ENCODE measurements at regions not wholly inside any gene's neighbourhood (a gene's known extent, or its start where the extent isn't known, plus 50 kb on each side); places are given as distances from the start of the nearest gene placed in this dataset.

DNA sequence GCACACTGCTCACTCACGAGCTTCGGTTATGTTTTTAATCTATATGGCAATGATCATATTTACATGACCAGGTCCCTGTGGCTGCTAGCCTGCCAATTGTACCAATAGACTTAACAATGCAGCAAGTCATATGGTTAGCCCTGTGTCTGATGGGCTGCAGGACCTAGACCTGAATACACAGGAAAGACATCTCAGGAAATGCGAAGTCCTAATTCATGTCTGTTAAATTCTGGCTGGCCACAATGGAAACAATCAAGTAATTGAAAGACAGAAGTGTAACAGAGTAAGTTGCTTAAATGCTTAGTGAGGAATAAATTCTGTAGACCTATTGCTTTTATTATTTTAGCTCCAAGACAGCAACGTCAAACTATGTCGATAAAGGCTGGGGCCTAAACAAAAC, 112.4 kb upstream of the FZD8 start:
- DNase-seq: no peak

DNA sequence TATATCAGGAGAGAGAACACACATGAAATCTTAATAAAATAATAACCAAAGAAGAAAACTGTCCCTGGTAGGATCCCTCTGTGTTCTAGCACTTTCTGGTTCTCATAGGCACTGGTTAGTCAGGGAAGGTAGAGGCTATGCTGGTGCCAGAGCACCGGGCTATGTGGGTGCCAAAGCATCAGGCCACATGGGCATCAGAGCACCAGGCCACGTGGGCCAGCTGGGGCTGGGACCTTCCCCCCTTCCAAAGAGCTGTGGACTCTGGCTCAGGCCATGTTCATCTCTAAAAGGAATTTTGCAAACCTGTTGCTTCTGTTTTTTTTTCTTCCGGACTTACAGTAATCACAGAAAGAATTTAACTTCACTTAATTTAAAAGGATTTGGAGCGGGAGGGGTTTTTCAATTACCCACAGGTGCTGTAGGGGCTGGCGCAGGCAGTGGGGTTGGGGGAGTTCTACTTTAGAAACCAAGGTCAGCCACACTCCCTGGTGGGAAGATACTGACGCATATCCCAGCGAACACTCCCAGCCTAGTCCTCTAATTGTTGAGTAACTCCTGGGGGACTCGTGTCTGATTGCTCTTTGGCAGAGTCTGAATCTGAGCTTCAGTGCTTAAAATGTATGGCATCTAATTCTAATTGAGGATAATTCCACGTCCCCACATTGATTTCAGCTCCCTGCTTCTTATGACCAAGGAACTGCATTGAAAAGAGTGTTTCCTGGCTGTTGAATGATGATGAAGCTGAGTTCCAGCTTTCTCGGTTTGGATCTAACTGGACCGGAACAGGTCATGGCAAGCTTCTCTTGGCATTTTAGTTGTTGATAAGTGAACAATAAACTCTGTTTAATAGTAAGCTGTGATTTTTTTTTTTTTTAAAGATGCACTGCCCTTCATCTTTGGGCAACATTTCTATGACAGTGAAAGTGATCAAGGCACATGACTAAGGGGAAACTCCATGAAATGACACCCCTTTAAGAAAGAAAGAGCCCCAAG, 110.7 kb upstream of the FZD8 start:
- DNase-seq: no peak

DNA sequence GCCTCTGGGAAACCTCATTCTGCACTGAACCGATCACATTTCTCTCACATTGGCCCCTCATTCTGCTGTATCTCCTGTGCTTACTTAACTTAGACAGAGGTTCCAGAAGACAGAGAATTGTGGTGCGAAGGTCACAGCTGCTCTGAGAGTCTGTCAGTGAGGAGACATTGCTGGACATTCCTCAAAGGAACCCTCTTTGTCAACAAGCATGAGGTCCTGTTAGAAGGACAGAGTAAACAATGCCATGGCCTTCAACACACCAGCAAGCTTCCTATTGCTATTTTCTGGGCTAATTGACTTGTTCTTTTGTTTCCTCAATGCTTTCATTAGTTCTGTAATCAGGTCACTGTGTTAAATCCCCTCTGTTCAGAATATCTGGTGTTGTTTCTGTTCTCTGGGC, 109.3 kb upstream of the FZD8 start:
- DNase-seq: no peak

DNA sequence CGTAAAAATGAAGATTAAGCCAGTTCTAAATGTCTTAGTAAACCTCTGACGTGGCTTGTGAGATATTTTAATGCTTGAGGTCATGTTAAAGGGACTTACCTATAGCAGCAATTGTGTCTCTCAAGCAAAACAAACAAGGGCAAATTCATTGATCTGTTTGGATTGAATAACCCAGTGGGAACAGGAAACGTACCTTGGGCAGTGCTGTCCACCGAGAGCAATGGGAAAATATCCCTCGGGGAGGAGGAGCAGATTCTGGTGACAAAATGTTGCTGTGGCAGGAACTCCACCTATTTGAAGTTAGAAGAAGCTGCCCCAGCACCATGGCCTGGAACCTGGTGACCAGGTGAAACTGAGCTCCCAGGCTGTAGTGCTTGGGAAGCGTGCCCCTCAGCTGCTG, 107.1 kb upstream of the FZD8 start:
- DNase-seq: no peak

DNA sequence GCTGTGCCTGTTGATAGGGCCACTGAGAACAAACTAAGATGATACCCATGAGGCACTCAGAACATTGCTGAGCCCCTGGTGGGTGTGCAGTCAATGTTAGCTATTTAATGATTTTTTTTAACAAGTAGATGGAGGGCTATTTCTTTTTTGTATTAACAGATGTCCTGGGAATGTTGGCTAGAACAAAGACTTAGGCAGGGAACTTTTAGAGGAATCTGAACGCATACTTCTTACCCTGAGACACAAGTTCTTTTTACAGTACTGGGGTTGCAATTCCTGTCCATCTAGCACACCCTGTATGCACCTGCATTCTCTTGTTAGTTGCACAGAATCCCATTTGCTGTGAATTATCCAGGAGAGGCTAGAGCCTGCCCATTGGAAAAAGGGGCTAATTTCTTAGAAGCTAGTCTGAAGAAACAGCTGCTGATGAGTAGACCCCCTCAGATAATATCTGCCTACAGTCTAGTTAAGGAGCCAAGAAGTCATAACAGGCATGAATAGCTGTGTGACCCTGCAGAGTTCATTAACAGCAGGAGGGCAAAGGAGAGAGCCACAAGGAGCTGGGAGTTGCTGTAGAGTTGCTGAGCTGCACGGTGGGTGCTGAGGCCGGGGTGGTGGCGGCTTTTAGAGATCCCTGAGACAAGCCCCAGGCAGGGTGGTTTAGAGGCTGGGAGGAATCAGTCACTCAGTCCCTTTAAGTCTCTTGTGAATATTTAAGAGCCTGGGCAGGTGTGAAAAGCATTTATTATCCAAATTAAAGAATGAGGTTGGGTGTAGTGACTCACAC, 103.7 kb upstream of the FZD8 start:
- DNase-seq: no peak

DNA sequence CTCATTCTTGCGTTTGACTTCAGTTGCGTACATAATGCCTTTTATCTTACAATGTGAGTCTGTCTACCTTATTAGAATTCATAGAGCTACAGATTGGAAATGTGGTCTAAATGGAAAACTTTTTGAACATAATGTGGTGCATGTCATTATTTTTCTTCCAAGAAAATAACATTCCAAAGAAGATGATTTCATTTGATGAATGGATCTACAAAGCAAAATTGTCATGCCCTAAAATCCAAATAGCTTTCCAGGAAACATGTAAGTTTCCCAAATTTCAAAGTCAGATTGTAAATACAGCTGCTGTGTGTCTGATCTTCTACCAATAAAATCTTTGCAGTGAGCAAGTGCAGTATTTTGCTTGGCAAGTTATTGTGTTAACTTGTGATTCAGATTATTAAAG, 101.8 kb upstream of the FZD8 start:
- no peak for DNase-seq

DNA sequence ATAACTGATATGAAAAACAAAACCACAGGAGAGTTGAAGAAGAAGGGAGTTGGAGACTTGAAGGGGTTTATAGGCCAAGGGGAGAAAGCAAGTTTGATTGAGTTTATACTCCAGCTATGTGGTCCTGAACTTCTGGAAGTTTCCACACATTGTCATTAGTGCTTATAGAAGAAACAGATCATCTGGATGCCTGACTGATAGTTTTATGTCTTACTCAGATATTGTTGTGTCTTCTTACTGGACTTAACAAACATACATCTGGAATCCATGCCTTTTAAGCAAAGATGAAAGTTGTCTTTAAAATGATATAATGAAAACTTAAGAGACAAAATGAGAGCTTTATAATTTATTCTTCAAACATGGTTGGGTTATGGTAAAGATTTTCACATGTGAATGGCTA, 101.3 kb upstream of the FZD8 start:
- no peak for DNase-seq

DNA sequence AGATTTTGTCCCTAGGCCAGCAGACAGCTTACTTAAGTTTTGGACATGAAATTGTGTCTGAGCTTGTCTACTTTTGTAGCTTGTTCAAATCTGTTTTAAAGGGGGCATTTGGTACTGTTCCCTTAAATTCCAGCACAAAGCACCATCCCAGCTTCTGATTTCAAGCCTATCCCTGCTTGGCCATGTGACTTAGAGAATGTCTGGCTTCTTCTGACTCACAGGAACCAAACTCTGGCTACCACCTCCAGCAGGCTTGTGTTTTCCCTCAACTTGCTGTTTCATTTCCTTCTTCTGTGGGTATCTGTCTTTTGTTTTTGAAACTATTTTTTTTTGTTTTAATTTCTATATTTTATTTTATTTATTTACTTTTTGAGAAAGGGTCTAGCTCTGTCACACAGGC, 97.9 kb upstream of the FZD8 start:
- no peak for DNase-seq

DNA sequence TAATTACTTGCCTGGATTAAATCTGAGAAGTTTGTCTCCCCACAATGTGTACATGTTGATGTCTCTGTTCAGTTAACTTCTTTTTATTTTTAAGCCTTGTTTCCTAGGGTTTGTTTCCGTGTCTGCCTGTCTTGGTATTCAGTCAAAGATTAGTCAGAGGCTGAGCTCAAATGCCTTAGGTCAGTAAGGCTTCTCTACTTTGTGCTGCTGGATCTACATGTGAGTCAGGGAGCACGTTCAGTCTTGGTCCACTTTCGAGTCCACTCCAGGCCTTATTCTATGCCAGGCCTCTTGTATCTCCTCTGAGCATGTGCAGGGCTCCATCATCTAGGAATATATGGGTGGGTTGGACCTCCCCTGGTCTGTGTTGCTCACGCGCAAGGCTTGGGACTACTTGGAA, 93.3 kb upstream of the FZD8 start:
- peak; percentile 33 for DNase-seq

DNA sequence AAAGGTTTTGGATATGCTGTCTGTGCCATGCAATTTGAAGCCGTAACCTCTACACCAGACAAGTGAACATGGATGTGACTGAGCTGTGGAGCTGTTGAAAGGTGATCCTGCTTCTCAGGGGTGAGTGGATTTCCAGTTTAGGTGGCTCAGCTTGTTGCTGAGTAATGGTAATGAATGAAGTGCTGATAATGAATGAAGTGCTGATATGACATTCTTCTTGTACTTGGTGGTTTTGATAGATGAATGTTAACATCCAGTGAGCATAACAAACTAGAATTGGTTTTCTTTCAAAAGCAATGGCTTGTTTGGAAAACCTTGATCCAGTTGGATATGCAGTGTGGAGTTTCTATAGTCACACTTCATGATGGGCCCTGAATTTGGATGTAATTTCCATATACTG, 89.7 kb upstream of the FZD8 start:
- DNase-seq: no peak

DNA sequence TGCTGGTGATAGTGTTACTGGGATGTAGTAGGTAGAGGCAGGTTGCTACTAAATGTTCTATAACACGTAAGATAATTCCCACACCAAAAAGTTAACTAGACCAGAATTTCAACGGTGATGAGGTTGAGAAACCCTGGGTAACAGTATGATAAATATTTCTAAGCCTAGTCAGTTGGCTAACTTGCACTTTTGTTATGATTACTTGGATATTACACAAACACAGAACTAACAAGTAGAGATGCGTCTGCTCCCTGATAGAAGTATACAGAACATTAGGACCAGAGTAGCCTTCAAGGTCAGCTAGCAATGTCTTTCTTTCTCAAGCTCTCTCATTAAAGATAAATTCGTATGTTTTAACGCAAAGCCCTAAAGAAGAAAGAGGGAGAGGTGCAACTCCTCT, 86.2 kb upstream of the FZD8 start:
- no peak for DNase-seq

DNA sequence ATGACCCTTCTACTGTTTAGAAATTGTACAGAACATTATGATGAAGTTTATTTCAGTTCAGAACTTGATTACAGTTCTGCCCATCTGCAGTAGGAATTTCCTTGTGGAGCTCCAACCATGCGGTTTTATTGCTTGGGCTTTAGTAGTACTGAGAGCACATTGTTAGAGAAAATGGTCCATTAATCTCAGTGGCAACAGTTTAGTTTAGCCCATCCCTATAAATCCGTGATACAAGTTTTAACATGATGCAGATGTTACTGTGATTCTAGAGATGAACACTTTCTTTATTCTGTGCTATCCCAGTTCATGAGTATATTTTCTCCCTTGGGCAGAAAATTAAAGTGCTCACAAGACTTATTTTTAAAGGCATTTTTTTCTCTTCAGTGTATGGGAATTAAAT, 84.8 kb upstream of the FZD8 start:
- DNase-seq: no peak

DNA sequence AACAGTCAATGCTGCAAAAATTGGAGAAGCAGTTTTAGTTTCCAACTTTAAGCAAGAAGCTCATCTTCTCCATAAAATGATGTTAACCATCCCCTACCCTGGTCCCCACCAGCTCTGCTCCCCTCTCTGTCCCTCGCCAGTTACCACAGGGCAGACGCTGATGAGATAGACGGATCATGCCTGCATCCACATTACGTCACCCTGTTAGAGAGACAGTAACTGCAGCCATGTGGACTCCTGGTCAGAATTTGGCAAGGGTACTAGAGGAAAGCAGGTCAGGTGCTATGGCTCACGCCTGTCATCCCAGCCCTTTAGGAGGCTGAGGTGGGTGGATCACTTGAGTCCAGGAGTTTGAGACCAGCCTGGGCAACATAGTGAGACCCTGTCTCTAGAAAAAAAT, 81.9 kb upstream of the FZD8 start:
- DNase-seq: no peak

DNA sequence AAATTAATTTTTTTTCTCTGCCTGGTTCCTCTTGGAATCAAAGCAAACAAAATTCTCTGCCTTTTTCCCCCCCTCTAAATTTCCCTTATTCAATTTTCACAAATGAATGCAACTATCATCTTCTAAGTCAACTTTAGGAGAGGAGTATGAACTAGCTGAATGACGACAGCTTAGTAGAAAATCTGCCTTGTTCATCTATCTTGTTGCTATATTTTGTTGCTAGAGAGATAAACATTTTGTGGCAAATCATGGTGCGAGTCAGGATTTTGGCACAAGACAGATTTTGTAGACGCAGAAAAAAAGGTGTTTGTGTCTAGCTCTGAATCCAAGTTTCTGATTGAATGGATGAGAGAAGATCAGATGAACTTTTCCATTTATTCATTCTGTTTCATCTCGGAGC, 81.0 kb upstream of the FZD8 start:
- no peak for DNase-seq

DNA sequence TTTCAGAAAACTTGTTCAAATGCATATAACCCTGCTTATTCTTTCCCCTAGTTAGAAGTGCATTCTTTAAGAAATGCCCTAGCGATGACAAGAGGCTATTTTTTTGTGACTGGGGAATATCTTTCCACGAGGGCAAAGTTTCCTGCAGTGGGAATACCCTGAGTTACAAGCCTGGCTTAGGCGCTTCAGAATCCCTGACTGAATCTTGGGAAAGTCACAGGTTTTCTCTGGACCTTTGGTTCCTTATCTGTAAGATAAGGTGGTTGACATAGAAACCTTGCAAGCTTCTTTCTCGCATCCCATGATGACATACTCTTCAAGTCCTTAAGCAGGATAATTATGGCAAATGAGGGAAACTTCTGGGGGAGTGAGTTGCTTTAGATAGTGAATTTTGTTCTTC, 80.5 kb upstream of the FZD8 start:
- DNase-seq: no peak

DNA sequence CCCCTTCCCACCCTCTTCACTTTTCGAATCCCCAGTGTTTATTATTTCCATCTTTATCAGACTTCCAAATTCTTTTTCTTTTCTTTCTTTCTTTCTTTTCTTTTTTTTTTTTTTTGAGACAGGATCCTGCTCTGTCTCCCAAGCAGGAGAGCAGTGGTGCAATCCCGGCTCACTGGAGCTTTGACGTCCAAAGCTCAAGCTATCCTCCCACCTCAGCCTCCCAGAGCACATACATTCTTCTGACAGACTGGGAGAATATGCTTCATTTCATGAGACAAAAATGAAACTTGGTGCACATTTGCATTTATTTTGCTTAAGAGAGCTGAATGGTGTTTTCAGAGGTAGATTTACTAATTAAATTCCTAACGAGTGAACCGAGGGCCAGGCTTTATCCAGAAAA, 80.1 kb upstream of the FZD8 start:
- DNase-seq: peak; percentile 9

DNA sequence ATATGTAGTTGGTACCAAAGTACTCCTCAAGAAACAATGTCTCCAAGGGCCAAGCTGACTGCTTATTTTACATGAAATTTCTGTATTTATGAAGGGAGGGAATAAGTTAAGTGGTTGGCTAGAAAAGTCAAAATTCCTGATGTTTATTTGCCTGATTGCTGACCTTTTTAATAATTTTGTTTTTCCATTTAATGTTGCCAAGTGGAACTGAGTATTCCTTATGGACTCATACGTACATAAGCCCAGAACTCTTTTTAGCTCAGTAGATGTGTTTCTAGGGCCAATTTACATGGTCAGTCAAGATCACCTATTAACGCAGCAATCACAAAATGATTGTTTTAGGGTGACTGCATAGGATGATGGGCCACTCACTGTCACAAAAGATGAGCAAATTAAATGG, 78.3 kb upstream of the FZD8 start:
- no peak for DNase-seq

DNA sequence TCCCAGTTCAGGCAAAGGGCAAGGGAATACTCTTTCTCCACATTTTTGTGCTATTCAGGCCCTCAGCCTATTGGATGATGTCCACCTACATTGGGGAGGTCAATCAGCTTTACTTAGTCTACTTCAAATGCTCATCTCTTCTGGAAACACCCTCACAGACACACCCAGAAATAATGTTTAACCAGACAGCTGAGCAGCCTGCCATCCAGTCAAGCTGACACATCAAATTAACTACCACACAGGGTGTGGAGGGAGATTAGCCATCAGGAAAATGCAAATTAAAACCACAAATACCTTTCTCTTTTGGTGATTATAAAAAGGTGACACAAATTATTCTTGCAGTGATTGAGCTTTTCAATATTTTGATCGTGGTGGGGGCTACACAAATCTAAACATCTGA, 74.7 kb upstream of the FZD8 start:
- DNase-seq: no peak

DNA sequence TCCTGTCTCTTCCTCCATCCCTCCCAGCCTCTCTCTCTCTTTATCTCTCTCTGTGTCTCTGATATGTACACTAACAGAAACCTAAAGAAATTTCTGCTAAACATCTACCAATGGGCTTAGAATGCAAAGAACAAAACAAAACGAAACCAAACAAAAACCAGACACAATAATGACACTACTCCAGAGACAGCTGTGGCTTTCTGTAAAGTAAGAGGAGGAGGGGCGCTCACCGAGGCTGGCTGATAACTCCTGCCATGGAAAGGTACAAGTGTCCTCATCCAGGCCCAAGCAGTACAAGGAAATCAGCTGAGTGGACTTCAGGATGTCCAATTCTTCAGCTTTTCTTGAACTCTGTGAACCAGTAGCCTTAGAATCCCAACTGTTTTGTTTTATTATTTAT, 70.4 kb upstream of the FZD8 start:
- no peak for DNase-seq

DNA sequence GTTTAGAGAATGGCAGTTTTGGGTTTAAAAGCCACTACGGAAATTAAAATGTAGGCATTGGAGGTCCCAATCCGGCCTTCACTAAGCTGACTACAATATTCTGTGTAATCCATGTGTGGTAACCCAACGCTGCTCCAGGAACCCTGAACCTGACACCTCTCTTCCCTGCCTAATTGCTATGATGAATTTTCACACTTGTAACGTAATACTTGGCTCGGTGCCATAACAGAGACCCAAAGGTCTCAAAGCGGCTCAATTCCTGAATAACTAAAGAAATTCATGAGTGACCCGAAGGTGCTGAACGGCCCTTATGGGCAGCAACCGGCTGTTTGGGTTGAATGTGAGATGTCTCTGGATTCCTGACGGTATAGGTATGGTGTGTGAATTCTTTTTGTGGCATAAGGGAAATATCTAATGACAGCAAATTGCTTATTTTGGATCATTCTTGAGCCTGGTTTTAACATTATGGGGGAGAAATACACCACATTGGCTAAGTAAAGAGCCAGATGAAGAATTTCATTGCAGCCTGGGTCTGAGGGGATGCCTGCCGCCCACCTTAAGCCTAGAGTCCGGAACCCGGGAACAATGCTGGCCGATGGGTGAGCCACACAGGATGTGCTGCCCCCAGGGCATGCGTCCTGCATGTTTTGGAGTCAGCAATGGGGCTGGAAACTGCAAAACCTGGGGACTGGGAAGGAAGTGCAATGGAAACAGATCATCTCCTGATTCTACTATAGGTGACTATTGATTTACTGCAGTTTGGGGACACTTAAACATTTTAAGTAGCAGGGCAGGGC, 69.7 kb upstream of the FZD8 start:
- DNase-seq: no peak

DNA sequence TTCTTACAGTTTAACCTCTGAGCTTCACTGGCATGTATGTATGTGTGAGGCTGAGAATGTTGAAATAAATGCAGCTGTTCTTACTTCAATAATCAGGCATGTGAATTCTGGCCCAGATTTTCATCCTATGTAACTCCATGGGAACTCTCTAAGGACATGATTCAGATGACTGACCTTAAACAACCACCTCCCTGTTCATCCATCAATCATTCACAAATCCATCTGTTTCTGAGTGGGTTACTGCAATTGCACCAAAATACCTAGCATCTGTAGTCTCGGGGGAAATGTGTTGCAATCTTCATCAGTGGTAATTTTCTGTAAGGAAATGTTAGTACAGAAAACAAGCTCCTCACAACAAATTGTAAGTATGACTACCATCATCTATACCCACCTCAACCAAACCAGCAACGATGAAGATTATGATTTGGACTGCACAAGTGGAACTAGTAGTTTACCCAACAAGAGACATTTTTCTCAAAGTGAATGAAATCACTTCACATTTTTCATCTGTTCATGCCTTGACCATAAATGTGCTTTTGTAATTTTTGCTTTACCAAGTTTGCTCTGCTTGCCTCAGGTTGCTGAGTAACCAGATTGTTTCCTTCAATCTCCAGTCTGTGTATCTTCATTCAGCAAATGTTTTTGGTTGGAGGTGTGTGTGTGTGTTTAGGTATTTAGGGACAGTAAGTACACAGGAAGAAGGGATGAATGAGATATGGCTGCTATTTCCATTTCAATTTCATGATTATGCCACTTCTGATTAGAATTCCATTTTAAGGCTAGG, 65.7 kb upstream of the FZD8 start:
- DNase-seq: no peak

DNA sequence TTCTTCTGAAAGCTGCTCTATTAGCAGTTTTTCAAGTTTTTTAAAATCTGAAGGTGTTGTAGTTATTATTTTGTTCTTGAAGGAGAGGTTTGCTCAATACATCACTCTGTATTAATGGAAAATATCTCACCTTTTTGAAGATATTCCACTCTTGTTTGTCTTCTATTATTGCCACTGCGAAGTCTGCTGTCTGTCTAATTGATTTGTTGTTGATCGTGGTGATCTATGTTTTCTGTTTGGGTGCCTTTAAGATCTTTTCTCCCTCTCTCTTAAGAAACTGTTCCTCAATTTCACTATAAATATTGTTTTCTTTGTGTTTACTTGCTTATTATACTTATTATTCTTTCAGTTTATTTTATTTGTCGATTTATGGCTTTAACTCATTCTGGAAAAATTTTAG, 64.9 kb upstream of the FZD8 start:
- no peak for DNase-seq

DNA sequence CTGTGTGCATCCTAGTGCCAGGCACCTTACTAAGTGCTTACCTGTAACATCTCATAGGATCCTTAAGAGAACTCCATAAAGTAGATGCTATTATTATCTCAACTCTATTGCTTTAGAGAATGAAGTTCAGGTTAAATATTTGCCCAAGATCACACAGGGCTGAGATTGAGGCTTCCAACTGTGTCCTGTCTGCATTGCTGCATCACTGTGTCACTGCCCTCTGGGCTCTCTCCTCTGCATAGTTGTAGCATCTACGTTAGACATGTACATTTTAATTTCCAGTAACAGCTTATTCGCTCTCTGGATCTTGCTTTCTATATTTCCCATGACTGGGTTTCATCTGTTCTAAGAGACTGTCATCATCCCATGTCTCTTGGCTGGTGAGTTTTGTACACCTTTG, 63.6 kb upstream of the FZD8 start:
- DNase-seq: no peak

Measured in NCI-H226 (cell line).